ENCODE measurements at regions not wholly inside any gene's neighbourhood (a gene's known extent, or its start where the extent isn't known, plus 50 kb on each side); places are given as distances from the start of the nearest gene placed in this dataset.

DNA sequence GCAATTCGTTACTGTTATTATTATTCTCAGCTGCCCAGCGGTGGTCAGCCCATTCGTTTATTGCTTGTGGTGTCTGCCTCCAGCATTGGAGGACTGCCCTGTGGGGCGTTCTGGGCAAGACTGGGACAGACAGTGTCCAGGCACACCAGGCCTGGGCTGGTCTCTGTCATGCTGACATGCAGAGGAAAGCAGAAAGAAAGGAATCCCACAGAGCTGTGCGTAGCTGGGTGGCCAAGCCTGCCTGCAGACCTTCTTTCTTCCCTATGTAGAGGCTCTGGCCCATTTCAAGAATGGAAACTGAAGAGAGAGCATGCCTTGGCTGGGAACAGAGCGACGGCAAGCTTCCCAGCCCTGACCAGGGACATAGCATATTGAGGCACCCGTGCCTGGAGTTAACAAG, 525.3 kb upstream of the TBX3 start:
- TF ChIP-seq POLR2A (IDR thresholded peaks at IDR 0.05) (no peak), CTCF (IDR thresholded peaks at IDR 0.05) (no peak)
